HTR-8/SVneo (cell line): ENCODE measurements at regions not wholly inside any gene's neighbourhood (a gene's known extent, or its start where the extent isn't known, plus 50 kb on each side); places are given as distances from the start of the nearest gene placed in this dataset.
A peak's percentile ranks its signal among the peaks of the same experiment; 100 is the strongest.

Experiments
- DNase-seq: peaks from one replicate; pipeline ENCODE4 v3.0.0; 2011; ENCODE audit warnings: low spot score, mixed read lengths; ENCODE audit not compliant: insufficient read length
- FAIRE-seq: peaks from 2 replicates; lab custom pipeline; 2011; peaks lifted over from hg19 to GRCh38; lab: Jason Lieb, UNC

DNA sequence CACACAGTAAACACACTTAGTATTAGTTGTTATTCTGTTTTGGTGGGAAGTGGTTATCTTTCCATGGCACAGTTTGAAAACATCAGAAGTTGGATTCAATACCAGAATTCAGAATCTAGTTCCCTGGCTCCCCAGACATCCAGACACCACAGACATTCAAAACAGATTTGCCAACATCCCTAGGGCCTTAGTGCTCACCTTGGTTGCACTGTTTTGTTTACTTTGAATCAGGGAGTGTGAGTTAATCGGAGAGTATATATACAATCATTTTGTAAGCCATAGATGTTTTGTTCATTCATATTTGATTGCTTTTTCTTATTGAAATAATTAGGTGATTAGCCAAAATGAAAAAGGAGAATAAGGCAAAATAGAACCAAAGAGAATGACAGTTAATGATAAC, 324.7 kb upstream of the CLNK start:
- no peak for DNase-seq
- no peak for FAIRE-seq

DNA sequence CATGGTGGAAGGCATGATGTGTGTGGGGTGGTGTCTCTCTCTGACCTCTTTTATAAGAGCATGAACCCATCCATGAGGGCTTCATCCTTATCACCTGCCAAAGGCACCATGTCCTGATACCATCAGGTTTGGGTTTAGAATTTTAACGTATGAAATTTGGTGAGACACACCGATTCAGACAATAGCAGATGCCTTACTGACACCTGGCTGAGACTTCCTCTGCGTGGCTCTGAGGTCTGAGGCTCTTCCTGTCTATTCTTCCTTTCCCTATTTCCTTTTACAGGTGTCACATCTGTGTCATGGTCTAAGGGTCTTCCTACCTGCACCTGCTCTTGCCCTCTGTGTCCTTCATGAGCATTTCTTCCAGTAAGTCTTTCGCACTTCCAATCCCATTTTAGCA, 320.7 kb upstream of the CLNK start:
- FAIRE-seq = no peak
- DNase-seq = no peak

DNA sequence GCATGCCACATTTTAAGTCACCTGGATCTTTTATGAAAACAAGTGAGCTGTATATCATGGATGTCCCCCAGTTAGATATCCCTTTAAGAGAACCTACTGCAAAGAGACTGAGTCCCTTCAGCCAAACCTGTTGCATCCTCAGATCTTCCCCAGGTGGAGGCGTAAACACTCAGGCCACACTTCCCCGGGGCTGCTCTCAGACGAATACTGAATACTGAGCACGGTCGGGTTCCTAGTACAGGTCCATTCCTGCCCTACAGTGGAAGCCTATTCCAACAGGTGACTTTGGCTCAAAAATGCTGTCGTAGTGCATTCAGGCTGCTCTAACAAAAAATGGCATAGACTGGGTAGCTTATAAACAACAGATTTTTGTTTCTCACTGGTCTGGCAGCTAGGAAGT, 320.2 kb upstream of the CLNK start:
- FAIRE-seq (no peak), DNase-seq (no peak)

DNA sequence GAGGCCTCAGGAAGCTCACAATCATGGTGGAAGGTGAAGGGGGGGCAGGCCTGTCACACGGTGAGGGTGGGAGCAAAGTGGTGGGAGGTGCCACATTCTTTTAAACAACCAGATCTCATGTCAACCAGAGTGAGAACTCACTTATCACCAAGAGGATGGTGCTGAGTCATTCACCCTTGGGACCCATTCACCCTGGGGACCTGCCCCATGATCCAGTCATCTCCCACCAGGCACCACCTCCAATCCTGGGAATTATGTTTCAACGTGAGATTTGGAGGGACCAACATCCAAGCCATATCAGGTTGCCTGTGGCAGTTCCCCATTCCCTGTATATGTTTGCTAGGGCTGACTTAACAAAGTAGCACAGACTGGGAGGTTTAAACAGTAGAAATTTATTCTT, 318.4 kb upstream of the CLNK start:
- DNase-seq (no peak), FAIRE-seq (no peak)

DNA sequence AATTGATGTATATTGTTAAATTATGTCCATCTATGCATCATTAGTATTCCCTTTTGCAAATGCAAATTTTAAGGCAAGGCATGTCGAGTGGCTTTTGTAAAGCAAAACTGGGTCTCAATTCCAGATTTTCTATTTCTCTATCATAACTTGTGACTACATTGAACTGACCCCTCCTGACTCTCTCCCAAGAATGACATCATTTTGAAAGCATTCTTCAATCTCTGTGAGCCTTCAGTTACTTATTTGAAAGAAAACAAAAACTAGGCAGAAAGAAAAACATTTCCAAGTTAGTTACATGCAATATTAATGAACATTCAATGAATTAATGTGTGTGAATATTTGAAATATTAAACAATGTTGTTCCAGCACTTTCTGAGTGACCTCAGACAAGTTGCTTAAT, 314.3 kb upstream of the CLNK start:
- FAIRE-seq = no peak
- no peak for DNase-seq

DNA sequence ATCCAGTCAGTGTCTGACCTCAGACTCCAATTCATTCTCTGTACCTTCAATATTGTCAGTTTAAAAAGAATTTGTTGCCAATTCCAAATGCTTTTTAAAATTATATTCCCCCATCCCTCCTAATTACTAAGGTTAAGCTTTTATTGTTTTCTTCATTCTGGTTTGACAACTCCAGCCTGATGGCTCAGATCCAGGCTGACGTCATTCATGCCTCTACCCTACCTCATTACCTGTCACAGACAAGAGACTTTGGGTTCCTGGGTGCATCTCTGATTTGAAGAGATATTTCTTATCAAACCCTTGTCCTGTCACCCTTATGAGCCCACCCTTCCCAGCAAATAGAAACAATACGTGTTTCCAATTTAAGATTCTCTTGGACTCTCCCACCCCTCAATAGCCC, 300.2 kb upstream of the CLNK start:
- DNase-seq (no peak), FAIRE-seq (no peak)

DNA sequence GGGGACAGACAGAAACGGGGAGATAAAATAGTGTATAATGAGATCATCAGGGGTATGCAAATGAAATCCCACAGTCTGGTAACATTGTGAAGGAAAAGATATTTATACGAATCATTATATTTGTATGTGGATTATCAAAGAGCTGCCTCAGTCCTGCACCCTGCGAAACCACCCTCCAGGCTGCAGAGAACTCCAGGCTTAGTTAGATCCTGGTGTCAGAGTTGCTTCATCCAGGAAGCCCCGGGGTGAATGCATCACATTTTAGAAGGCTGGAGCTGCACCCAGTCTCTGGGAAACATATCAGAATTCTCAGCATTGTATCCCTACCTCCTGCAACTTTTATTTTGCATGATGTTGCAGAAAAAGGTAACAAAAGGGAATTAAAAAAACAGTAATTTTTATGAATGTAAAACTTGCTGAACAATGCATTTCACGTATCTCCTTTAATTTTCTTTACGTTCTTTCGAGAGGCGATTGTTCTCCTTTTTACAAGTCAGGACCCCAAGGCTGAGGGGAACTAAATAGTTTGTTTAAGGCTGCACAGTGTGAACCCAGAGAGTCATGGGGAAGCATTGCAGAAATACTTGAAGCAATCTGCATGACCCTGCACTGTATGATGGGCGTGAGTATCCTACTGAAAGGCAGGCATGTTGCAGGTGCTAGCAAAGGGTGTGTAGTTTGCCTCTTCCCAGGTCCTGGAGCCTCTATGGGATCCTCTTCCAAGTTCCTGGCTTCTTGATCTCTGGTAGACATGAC, 299.5 kb upstream of the CLNK start:
- DNase-seq (no peak), FAIRE-seq (no peak)

DNA sequence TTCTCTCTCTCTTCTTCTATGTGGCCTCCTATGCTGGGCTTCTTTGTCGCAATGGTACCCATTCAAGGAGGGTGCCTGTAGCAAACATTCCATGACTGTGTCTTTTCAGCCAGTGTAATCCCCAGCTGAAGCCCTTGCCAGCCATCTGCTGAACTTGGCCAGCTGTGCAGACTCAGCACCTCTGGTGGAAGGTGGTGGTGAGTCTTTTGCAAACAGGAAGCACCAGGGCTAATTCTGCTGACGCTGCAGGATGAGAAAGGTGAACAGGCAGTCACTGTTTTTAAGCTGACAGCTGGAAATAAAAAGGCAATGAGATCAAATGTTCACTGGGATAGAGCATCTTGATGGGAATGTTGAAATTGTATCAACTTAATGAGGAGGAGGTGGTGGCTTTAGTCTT, 298.7 kb upstream of the CLNK start:
- FAIRE-seq (no peak), DNase-seq (no peak)

DNA sequence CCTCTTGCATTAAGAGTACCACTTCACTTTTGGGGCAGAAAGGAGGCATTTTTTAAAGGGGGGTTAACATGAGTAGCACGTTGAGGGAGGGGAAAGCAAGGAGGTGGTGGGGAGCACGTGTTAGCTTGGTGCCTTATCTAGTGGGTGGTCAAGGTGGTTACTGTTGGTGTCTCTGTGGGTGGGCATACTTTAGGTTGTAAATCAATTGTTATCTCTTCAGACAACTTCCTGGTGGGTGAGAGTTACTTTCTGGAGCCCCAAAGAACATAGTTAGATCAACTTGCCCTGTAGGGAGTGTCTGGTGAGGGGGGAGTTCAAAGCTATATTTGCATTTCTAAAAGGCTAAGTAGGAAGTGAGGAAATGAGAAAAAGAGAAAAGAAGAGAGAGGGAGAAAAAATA, 297.7 kb upstream of the CLNK start:
- DNase-seq (no peak), FAIRE-seq (no peak)

DNA sequence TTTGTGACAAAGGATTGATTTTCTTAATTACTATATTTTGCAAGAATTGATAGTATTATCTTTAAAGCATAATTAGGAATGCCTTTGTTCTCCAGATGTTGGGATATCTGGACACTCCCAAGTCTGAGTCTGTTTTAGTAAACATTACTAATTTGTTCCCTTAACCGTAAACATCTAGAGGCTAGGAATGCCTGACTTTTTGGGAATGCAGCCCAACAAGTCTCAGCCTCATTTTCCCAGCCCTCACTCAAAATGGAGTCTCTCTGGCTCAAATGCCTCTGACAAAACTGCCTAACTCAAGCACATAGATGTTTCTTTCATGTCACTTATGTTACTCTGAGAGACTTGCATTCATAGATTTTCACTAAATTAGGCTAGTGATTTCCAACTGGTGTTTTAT, 297.0 kb upstream of the CLNK start:
- DNase-seq = no peak
- no peak for FAIRE-seq

DNA sequence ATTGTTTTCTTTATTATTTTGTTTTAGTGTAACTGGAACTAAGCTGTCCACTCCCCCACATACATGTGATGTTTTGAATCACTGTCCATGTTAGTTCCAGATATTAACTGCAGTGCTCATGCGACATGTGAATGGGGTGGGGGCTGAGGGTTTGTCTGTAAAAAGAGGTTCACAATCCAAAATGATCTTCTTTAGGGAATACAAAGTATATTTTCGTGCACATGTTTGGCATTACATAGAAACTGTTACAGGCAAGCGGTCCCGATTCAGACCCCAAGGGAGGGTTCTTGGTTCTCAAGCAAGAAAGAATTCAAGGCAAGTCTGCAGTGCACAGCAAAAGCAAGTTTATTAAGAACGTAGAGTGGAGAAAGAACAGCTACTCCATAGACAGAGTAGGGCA, 296.5 kb upstream of the CLNK start:
- DNase-seq (no peak), FAIRE-seq (no peak)

DNA sequence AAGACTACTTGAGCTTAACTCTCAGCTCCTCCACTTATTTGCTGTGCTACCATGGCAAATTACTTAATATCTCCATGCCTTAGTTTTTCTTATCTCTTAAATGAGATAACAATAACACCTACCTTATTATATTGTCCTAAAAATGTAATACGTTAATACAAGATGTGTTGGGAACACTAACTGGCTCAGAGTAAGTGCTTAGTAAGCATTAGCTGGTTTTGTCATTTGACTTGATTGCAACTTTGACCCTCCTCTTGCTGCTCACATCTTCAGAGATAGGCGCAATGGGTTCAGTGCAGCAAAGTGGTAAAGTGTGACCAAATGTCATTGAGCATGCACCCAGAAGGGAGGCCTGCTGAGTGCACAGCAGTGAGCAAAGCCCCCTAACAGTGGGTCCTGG, 294.5 kb upstream of the CLNK start:
- DNase-seq (no peak), FAIRE-seq (no peak)

DNA sequence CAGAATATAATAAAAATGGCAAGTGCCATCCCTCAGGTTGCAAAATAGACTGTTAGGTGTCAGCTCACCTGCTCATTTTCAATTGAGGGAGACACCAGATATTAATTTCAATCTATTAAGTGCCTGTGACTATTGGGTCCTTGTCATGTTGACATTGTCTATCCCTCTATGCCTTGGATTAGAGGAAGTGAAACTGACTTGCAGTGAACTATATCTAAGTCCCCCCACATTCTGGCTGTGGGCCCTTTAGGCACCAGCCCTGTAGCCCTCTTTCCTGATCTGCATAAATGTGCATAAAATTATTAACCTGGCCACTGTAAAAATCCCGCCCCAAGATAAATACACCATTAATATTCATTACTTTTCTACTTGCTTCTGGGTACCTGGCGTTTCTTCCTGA, 293.0 kb upstream of the CLNK start:
- FAIRE-seq = no peak
- no peak for DNase-seq

DNA sequence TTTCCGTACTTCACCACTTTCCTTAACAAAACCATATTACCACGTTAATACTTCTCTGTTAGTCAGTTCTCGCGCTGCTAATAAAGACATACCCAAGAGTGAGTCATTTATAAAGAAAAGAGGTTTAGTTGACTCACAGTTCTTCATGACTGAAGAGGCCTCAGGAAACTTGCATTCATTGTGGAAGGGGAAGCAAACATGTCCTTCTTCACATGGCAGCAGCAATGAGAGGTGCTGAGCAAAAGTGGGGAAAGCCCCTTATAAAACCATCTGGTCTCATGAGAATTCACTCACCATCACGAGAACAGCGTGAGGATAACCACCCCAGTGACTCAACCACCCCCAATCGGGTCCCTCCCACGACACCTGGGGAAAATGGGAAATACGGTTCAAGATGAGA, 289.8 kb upstream of the CLNK start:
- DNase-seq = no peak
- no peak for FAIRE-seq

DNA sequence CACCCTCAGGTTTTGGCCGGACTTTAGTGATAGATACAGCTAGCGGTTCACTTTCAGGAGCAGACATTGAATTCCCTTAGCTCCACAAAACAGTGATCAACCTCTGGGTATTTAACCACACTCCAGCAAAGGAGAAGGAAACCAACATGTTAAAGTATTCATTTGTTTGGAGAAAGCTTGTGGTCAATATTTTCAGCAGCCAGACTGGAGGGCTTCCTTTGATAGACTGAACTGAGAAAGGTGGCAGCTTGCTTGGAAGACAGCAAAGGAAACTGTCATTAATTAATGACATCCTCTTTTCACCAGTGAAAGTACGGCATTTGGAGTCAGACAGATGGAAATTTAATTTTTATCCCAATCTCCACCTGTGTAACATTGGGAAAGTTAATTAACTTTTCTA, 289.1 kb upstream of the CLNK start:
- DNase-seq = no peak
- FAIRE-seq = no peak

DNA sequence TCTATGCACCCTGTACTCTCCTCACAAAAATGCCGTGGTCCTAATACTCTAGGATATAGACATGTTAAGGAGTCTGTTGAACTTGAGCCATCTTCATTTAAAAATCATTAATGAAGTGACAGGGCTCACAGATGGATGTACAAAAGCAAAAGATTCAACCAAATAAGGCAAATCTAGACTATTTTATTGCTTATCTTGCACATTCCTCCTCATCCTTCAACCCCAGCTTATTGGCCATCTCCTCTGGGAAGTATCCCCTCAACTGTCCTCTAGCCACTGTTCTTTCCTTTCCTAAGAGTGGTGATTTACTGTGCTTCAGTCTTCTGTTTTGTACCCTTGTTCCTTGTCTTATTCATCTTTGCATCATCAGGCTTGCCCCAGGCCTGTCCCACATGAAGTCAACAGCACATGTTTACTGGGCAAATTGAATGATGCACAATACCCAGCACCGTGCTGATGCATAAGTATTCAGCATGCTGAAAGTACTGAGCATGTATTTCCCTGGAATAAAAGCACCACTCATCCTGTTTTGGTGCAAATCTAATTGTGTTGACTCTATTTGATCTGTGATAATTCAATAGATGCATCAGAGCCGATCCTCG, 287.3 kb upstream of the CLNK start:
- FAIRE-seq (no peak), DNase-seq (no peak)

DNA sequence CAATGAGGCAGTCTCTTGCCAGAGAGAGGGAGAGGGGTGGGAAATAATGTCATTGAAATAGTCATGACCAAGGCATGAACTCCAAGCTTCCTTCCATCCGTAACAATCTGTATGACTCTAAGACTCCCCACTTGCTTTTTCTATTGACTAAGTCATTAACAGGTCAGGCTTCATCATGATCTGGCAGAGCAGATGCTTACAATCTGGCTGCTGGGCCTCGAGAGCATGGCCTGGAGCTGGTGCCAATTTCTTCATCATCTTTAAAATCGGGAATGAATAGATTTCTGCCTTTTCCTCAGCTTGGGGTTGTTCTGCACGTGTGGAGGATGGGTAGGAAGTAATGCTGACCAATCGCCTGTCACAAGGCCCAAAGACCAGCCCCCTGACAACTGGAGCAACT, 280.6 kb upstream of the CLNK start:
- FAIRE-seq = no peak
- DNase-seq = no peak

DNA sequence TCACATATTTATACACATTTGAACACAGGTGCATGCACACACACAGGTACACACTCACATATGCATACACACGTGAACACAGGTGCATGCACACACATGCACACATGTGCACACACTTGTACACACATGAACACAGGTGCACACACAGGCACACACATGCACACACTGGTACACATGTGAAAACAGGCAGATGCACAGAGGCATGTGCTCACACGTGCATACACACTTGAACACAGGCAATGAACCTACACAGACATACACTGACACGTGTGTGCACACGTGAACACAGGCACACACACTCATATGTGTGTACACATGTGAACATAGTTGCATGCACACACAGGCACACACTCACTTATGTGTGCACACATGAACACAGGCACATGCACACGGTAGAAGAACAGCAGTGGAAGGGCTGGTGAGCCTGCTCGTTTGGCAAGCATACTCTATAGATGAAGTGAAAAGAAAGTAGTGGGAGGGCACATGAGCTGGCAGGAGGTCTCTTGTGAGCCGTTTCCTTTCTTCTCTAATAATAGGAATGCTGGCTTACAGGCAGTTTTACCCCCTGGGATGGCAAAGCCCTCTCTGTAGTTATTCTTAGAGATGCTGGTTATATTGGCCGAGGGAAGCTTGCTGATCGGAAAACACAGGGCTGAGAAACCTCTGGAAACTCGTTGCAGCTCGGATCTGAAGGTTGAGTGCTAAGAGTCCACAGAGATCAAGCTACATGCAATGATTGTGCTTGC, 279.6 kb upstream of the CLNK start:
- FAIRE-seq (peak; percentile 91), DNase-seq (no peak)

DNA sequence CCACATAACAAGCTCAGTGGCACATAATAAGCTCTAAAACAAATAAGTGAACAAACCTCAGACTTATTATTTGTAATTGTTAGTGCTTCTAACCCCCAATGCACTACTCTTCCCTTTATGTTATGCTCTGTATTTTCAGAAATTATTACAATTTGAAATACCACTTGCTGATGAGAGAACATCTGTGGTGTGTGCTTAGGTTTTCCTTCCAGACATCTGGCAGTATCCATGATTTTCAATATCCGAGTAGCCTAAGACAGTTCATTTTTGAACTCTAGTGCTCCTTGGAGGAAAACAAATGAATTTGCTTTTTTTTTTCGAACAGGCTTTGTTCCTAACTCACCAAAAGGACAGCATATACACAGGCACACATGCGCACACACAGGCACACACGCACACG, 278.7 kb upstream of the CLNK start:
- no peak for DNase-seq
- FAIRE-seq = no peak

DNA sequence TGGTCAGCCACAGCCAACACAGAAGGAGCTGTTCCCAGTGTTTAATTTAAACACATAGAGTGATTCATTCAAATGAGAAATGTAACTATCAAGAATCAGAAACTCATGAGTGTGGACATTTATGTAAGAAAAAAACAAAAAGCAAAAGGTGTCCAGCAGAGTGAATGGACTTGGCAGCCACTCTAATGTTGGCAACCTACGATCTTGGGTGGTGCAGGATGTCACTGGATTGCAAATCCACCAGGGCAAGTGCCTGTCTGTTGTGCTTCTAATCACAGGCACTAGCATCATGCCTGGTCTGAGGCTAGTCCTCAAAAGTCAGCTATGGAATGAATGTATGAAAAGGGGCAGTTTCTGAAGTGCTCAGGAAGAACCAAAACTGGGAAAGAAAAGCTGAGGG, 277.7 kb upstream of the CLNK start:
- DNase-seq (no peak), FAIRE-seq (no peak)

DNA sequence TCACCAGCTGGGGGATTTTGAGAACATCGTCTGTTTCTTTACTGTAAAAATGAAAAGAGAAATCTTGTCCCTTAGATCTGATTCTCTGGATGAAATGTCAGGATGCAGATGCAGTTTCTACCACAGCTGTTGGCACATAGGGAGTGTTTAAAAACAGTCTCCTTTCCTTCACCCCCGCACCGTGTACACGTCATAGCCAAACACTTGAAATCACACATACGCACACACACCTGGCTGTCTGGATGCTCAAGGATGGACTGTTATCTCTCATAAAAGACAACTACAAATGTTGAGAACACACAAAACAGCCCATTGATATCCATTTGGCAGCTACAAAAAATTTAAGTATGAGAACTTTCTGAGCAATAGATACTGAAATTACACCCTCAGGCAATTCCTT, 275.8 kb upstream of the CLNK start:
- FAIRE-seq (no peak), DNase-seq (no peak)

DNA sequence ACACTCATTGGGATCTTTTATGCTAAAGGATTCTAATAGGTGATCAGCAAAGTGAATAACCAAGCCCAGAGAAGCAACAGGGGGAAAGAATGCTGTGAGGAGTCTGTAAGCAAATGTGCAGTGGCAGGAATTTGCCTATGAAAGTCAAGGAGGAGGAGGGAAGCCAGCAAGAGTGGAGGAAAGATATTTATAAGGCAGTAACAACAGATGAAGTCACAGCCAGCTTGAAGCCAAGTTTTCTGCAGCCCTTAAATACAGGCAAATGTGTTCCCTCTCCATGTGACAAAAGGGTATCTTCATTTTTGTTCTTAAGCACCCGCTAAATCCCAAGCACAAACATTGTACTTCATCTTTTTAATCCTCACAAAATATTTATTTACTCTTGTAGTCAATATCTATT, 275.0 kb upstream of the CLNK start:
- FAIRE-seq (no peak), DNase-seq (no peak)
